GM12878 (cell line): ENCODE measurements at regions not wholly inside any gene's neighbourhood (a gene's known extent, or its start where the extent isn't known, plus 50 kb on each side); places are given as distances from the start of the nearest gene placed in this dataset.

Experiments
- ATAC-seq: fragments of 200-7000 bp; cut with Tn5 transposase; 3 replicates; pipeline ENCODE4 v1.9.1; 2020; ENCODE audit warnings: mild to moderate bottlenecking, moderate library complexity
- BruUV-seq: library from RNA; stranded (reverse); fragments of 400-500 nt; replicated peaks from 2 replicates; lab custom pipeline; 2021; lab: Mats Ljungman, UMichigan
- CTCF ChIA-PET: fragments of 300-600 bp; sonication (Branson Sonifier 250); formaldehyde crosslinking; extraction: SDS; loops from one replicate; lab custom pipeline; 2021; ENCODE audit warnings: inconsistent platforms; lab: Yijun Ruan, JAX
- POLR2A ChIA-PET: fragments of 350-600 bp; formaldehyde crosslinking; extraction: SDS; loops from one replicate; lab custom pipeline; 2021; ENCODE audit warnings: inconsistent platforms; lab: Charles Lee
- RAD21 ChIA-PET: fragments of 300-600 bp; sonication (Branson Sonifier 250); formaldehyde crosslinking; loops from one replicate; lab custom pipeline; 2023; ENCODE audit warnings: antibody characterized with exemption; ENCODE audit not compliant: unreplicated experiment; lab: Charles Lee
- SMC1A ChIA-PET: fragments of 300-600 bp; sonication (Branson Sonifier 250); formaldehyde crosslinking; loops from one replicate; lab custom pipeline; 2023; ENCODE audit not compliant: unreplicated experiment, uncharacterized antibody; lab: Charles Lee
- DNase-seq: peaks from one replicate; pipeline ENCODE4 v3.0.0-alpha.2; 2011; ENCODE audit warnings: low read depth, low spot score
- FAIRE-seq: peaks from 3 replicates; lab custom pipeline; 2011; peaks lifted over from hg19 to GRCh38; lab: Jason Lieb, UNC
- H2AFZ ChIP-seq: 2 replicates; pipeline ENCODE4 v1.6.0; 2011; ENCODE audit warnings: low read depth, low read length, control low read depth; ENCODE audit not compliant: control insufficient read depth
- H3K27ac ChIP-seq: 2 replicates; pipeline ENCODE4 v1.5.1; 2011; ENCODE audit warnings: control low read depth; ENCODE audit not compliant: control insufficient read depth, insufficient read depth
- H3K27me3 ChIP-seq, 2 experiments: replicated peaks in 1 of 2; 2 replicates each; pipeline versions ENCODE4 v1.6.0 to v1.6.1; 2011; ENCODE audit warnings: low read length in 1 of 2; ENCODE audit not compliant: control insufficient read depth in 2 of 2, insufficient read depth in 2 of 2
- H3K36me3 ChIP-seq, 2 experiments: 2 replicates each; pipeline ENCODE4 v1.5.1; 2011; ENCODE audit warnings: low read length in 1 of 2; ENCODE audit not compliant: control insufficient read depth in 2 of 2, insufficient read depth in 2 of 2
- H3K4me1 ChIP-seq: 2 replicates; pipeline ENCODE4 v1.6.1; 2011; ENCODE audit warnings: mild to moderate bottlenecking, low read length, moderate library complexity, mixed read lengths; ENCODE audit not compliant: control insufficient read depth, insufficient read depth
- H3K4me2 ChIP-seq: 2 replicates; pipeline ENCODE4 v1.6.0; 2011; ENCODE audit warnings: control low read depth; ENCODE audit not compliant: control insufficient read depth, insufficient read depth
- H3K4me3 ChIP-seq: fragments of 200-600 bp; sonication (generic); 2 replicates; pipeline ENCODE4 v1.5.1; 2016
- H3K79me2 ChIP-seq: 2 replicates; pipeline ENCODE4 v1.6.0; 2011; ENCODE audit warnings: low read length; ENCODE audit not compliant: control insufficient read depth, insufficient read depth
- H3K9ac ChIP-seq: 2 replicates; pipeline ENCODE4 v1.8.0; 2011; ENCODE audit warnings: low read length, control low read depth, mixed read lengths; ENCODE audit not compliant: control insufficient read depth, insufficient read depth
- H3K9me3 ChIP-seq: replicated peaks from 3 replicates; pipeline ENCODE4 v1.5.1; 2011; ENCODE audit warnings: mild to moderate bottlenecking, low read length; ENCODE audit not compliant: control insufficient read depth, insufficient read depth
- H4K20me1 ChIP-seq: 2 replicates; pipeline ENCODE4 v1.6.0; 2011; ENCODE audit not compliant: control insufficient read depth, insufficient read depth
- BHLHE40 ChIP-seq, 2 experiments: fragments of 450-650 bp in 1 of 2; IDR thresholded peaks; 2 replicates each; pipeline ENCODE4 v1.6.1; 2011 to 2017; ENCODE audit warnings: low read depth in 2 of 2, borderline replicate concordance in 1 of 2, improper control_type of control experiment in 1 of 2, low read length in 1 of 2, mild to moderate bottlenecking in 1 of 2
- CBX3 ChIP-seq: fragments of 200-600 bp; sonication (generic); IDR thresholded peaks from 2 replicates; pipeline ENCODE4 v1.6.1; 2016; ENCODE audit warnings: low read depth, borderline replicate concordance
- EGR1 ChIP-seq, 2 experiments: IDR thresholded peaks; 1 replicate in 1 of 2; 2 replicates in 1 of 2; pipeline ENCODE4 v1.6.1; 2011 to 2012; ENCODE audit warnings: low read depth in 2 of 2, low read length in 2 of 2, borderline replicate concordance in 1 of 2, mild to moderate bottlenecking in 1 of 2, moderate library complexity in 1 of 2
- HDGF ChIP-seq: fragments of 450-650 bp; IDR thresholded peaks from 2 replicates; pipeline ENCODE4 v1.6.1; 2016; ENCODE audit warnings: antibody characterized with exemption
- IKZF1 ChIP-seq: fragments of 450-650 bp; conservative IDR thresholded peaks from 2 replicates; pipeline ENCODE4 v1.6.1; 2017; ENCODE audit warnings: antibody characterized with exemption, mild to moderate bottlenecking
- IRF4 ChIP-seq: IDR thresholded peaks from 2 replicates; pipeline ENCODE4 v1.6.1; 2011; ENCODE audit warnings: low read depth, low read length
- MYC ChIP-seq: IDR thresholded peaks from 2 replicates; pipeline ENCODE4 v1.6.1; 2011; ENCODE audit warnings: mild to moderate bottlenecking, low read length, moderate library complexity, inconsistent platforms; ENCODE audit not compliant: insufficient read depth, insufficient replicate concordance, insufficient read length, severe bottlenecking
- STAT1 ChIP-seq: fragments of 450-650 bp; conservative IDR thresholded peaks from 2 replicates; pipeline ENCODE4 v1.6.1; 2014; ENCODE audit warnings: antibody characterized with exemption, mild to moderate bottlenecking
- TBL1XR1 ChIP-seq: IDR thresholded peaks from 2 replicates; pipeline ENCODE4 v1.6.1; 2012; ENCODE audit warnings: low read depth, low read length, improper control_type of control experiment
- TCF3 ChIP-seq: IDR thresholded peaks from 2 replicates; pipeline ENCODE4 v1.6.1; 2012; ENCODE audit warnings: low read depth, mild to moderate bottlenecking, low read length, borderline replicate concordance; ENCODE audit not compliant: insufficient read depth
- WRNIP1 ChIP-seq: IDR thresholded peaks from 2 replicates; pipeline ENCODE4 v1.6.1; 2011; ENCODE audit warnings: low read depth, low read length, improper control_type of control experiment, borderline replicate concordance
- ZBTB33 ChIP-seq: fragments of 450-650 bp; IDR thresholded peaks from 2 replicates; pipeline ENCODE4 v1.6.1; 2017; ENCODE audit warnings: mild to moderate bottlenecking
- ZNF622 ChIP-seq: fragments of 450-650 bp; IDR thresholded peaks from 2 replicates; pipeline ENCODE4 v1.6.1; 2017; ENCODE audit warnings: mild to moderate bottlenecking, inconsistent platforms
- ZNF687 ChIP-seq: fragments of 450-650 bp; IDR thresholded peaks from 2 replicates; pipeline ENCODE4 v1.6.1; 2017; ENCODE audit warnings: mild to moderate bottlenecking, moderate library complexity
- WGBS: methylation state at CpG from one replicate; pipeline ENCODE4 v1.1.6; 2016; ENCODE audit warnings: low lambda C conversion rate; ENCODE audit not compliant: insufficient replicate concordance, insufficient coverage; ENCODE audit errors: missing lambda C conversion rate; 5-methylcytosine and 5-hydroxymethylcytosine counted together
- in situ Hi-C: fragments of 300-500 bp; cut with MboI; formaldehyde crosslinking; loops from 9 replicates; pipeline ENCODE4 v1.14.3; 2018; ENCODE audit warnings: mixed read lengths
- intact Hi-C: fragments of 100-400 bp; cut with micrococcal nuclease; formaldehyde crosslinking; loops from one replicate; pipeline ENCODE4 v1.14.2; 2022; ENCODE audit not compliant: unreplicated experiment

GRCh38 chr18:76251691-76252090, 243.4 kb downstream of the ZNF516 start:
- in situ Hi-C loops (no loop called here), intact Hi-C loops (no loop called here)
- Histone ChIP-seq H3K9ac (no peak overlapping the region), H2AFZ (no peak overlapping the region), H3K79me2 (no peaks in the 10 kb centered on the region), H3K27me3 (peaks cover 0 to 1% of the 10 kb centered on the region in 2 experiments; a peak in 2 of 4 replicates), H3K36me3 (no peaks in the 10 kb centered on the region), H3K27ac (no peak overlapping the region), H3K4me1 (no peaks in the 10 kb centered on the region), H4K20me1 (no peaks in the 10 kb centered on the region), H3K9me3 (no peaks in the 10 kb centered on the region), H3K4me2 (no peak overlapping the region), H3K4me3 (no peak overlapping the region)
- RAD21 ChIA-PET = no interaction called here
- no peak for FAIRE-seq
- TF ChIP-seq IRF4 (no peak), MYC (no peak), TCF3 (no peak), BHLHE40 (IDR thresholded peaks at IDR 0.05; ENCODE audit: borderline replicate concordance in 1 of 2, low read depth in 2 of 2, low read length in 1 of 2) (no peak)
- no peak for DNase-seq
- no peak for ATAC-seq
- no TSS peak for BruUV-seq
- SMC1A ChIA-PET = no interaction called here
- WGBS = 18% methylated on average over 11 of the region's 11 CpGs
- CTCF ChIA-PET = no interaction called here
- POLR2A ChIA-PET = no interaction called here

- H3K79me2 ChIP-seq = no peaks in the 10 kb centered on the region
- ChIA-PET RAD21 (no interaction called here), SMC1A (no interaction called here), POLR2A (no interaction called here), CTCF (no interaction called here)
- H2AFZ ChIP-seq = no peak overlapping the region
- no peaks in the 10 kb centered on the region for H3K36me3 ChIP-seq
- no TSS peak for BruUV-seq
- no peak for FAIRE-seq
- no peak overlapping the region for H3K4me2 ChIP-seq
- no peaks in the 10 kb centered on the region for H4K20me1 ChIP-seq
- in situ Hi-C loops (no loop called here), intact Hi-C loops (no loop called here)
- no peak for DNase-seq
- H3K4me3 ChIP-seq = no peak overlapping the region
- no peak for ATAC-seq
- no peak overlapping the region for H3K9ac ChIP-seq
- 2% methylated on average over 4 of the region's 4 CpGs for WGBS
- no peak overlapping the region for H3K27ac ChIP-seq
- no peaks in the 10 kb centered on the region for H3K9me3 ChIP-seq
- H3K4me1 ChIP-seq = no peaks in the 10 kb centered on the region
- H3K27me3 ChIP-seq = no peaks in the 10 kb centered on the region; a peak in 1 of 4 replicates
- TF ChIP-seq ZBTB33 (no peak), IKZF1 (no peak), IRF4 (no peak), STAT1 (no peak), HDGF (no peak), CBX3 (no peak), ZNF687 (no peak), WRNIP1 (no peak), TBL1XR1 (no peak), ZNF622 (no peak), EGR1 (IDR thresholded peaks at IDR 0.05; ENCODE audit: borderline replicate concordance in 1 of 2, low read depth in 2 of 2, low read length in 2 of 2) (no peak)
Measured at GRCh38 chr18:76246590-76246989, 248.5 kb downstream of the ZNF516 start.
